Mucosa of descending colon (tissue), 3 donors: ENCODE measurements at regions not wholly inside any gene's neighbourhood (a gene's known extent, or its start where the extent isn't known, plus 50 kb on each side); places are given as distances from the start of the nearest gene placed in this dataset.

Experiments used
- ATAC-seq: fragments of 200-7000 bp; cut with Tn5 transposase; one replicate; pipeline ENCODE4 v1.9.1; 2020; ENCODE audit warnings: mild to moderate bottlenecking, moderate library complexity
- DNase-seq, 3 donors: peaks; one replicate each; pipeline ENCODE4 v3.0.0-alpha.2; 2020
- H3K36me3 ChIP-seq: fragments of 200-600 bp; one replicate; pipeline ENCODE4 v1.8.0; 2021; ENCODE audit warnings: low read depth, mild to moderate bottlenecking
- H3K4me1 ChIP-seq: fragments of 200-600 bp; one replicate; pipeline ENCODE4 v1.8.0; 2021; ENCODE audit warnings: low read depth, mild to moderate bottlenecking
- H3K4me3 ChIP-seq: fragments of 200-600 bp; one replicate; pipeline ENCODE4 v1.8.0; 2021; ENCODE audit warnings: mild to moderate bottlenecking
- H3K9me3 ChIP-seq: fragments of 200-600 bp; one replicate; pipeline ENCODE4 v1.8.0; 2021; ENCODE audit warnings: mild to moderate bottlenecking
- intact Hi-C, 2 donors: fragments of 100-400 bp; cut with DNase I in 1 of 2; cut with micrococcal nuclease in 1 of 2; formaldehyde crosslinking; loops; one replicate each; pipeline versions ENCODE4 v1.11.0 to v1.11.1; 2022; cut with DNase I, micrococcal nuclease
- TF ChIP-seq, protein P1 (sequence below): fragments of 200-600 bp; IDR thresholded peaks from one replicate; pipeline ENCODE4 v1.8.0; 2022; ENCODE audit warnings: antibody characterized with exemption, mild to moderate bottlenecking
- donor health status: DM: no; HTN: no; CAD: no; lungs with moderate emphysema.
- donor health status: DM: no; HTN: no; CAD: no.
- donor health status: DM: no; HTN: yes; CAD: no.

DNA sequence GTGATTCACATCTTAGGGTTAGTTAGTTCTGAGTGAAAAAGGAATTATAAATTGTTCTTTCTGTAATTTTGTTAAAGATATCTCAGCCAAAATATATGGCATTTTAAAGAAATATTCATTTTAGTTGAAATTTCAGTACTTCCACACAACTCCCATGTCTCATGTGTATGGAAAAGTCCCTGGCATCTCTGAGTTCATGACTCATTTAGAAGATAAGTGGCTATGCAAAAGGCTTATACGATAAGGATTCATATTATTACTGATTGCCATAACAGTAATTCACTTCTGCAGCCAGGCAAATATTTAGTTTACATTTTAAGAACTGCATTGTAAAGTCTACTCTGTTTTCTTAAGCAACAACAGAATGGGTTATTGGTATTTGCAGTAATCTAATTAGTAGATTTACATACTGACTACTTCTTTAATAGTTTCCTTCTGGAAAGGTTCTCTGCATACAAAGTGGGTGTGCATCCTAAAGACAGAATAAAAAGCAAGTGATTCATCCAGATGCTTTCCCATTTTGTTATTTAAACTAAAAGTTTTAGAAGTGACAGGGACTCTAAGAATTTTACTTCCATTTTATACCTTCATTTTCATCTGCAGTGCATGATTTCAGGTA, 682.4 kb upstream of the PABPC4L start:
- H3K36me3 ChIP-seq = no peaks in the 10 kb centered on the region
- ATAC-seq (no peak), DNase-seq (no peak)
- no peak overlapping the region for H3K4me3 ChIP-seq
- intact Hi-C loops = no loop called here
- no peaks in the 10 kb centered on the region for H3K9me3 ChIP-seq
- H3K4me1 ChIP-seq = no peaks in the 10 kb centered on the region
- TF ChIP-seq, protein P1, sequence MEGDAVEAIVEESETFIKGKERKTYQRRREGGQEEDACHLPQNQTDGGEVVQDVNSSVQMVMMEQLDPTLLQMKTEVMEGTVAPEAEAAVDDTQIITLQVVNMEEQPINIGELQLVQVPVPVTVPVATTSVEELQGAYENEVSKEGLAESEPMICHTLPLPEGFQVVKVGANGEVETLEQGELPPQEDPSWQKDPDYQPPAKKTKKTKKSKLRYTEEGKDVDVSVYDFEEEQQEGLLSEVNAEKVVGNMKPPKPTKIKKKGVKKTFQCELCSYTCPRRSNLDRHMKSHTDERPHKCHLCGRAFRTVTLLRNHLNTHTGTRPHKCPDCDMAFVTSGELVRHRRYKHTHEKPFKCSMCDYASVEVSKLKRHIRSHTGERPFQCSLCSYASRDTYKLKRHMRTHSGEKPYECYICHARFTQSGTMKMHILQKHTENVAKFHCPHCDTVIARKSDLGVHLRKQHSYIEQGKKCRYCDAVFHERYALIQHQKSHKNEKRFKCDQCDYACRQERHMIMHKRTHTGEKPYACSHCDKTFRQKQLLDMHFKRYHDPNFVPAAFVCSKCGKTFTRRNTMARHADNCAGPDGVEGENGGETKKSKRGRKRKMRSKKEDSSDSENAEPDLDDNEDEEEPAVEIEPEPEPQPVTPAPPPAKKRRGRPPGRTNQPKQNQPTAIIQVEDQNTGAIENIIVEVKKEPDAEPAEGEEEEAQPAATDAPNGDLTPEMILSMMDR = no peak

DNA sequence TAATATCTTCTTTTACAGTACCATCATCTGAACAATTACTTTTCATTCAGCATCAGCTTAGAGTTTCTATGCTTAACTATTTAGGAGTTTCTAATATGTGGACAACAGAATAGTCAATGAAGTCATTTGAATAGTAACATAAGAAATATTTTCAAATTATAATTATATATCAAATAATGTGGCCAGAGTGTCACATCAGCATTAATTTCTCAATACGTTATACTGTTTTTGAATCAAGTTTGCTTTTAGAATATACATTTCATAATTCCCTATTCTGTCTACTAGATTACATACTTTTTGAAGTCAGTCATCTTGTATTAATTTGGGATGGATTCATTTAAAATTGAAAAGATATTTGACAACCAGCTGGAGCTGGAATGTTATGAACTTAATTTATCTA, 677.4 kb upstream of the PABPC4L start:
- H3K36me3 ChIP-seq = no peaks in the 10 kb centered on the region
- H3K9me3 ChIP-seq = no peaks in the 10 kb centered on the region
- no peak overlapping the region for H3K4me3 ChIP-seq
- TF ChIP-seq, protein P1 = no peak
- no peaks in the 10 kb centered on the region for H3K4me1 ChIP-seq
- DNase-seq = no peak
- no peak for ATAC-seq
- intact Hi-C loops = no loop called here

DNA sequence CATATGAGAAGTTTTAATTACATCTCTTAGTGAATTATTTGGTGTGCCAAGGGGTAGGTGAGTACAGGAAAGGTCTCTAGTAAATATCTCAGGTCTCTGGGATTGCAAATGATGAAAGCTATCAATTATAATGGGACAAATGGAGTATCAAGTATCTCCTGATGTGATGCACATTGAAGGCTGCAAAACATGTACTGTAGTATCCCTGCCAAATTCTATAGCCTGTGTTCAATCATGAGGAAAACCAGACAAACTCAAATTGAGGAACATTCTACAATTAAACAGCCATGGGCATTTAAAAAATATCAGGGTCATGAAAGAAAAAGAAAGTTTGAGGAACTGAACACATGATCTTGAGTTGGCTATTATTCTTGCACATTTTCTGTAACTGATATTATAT, 665.4 kb upstream of the PABPC4L start:
- Histone ChIP-seq H3K4me3 (no peak overlapping the region), H3K9me3 (no peaks in the 10 kb centered on the region), H3K36me3 (no peaks in the 10 kb centered on the region), H3K4me1 (no peaks in the 10 kb centered on the region)
- DNase-seq = no peak
- TF ChIP-seq, protein P1 = no peak
- no peak for ATAC-seq
- intact Hi-C loops = no loop called here

DNA sequence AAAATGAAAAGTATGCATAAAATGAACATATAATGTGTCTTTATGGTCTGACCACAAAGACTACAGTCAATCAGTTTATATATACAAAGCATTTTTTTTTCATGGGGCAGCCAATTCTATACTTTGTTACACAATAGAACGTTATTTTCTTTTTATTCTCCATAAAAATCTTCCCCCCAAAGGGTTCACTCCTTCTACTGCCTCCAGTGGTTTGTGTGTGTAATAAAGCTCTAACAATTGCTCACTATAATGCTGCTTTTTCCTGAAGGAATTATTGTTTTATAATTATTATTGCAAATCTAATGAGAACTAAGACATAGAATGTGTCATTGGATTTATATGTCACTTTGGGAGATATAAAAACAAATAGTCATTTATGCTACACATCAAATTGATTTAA, 664.1 kb upstream of the PABPC4L start:
- TF ChIP-seq, protein P1 = no peak
- Histone ChIP-seq H3K4me1 (no peaks in the 10 kb centered on the region), H3K36me3 (no peaks in the 10 kb centered on the region), H3K9me3 (no peaks in the 10 kb centered on the region), H3K4me3 (no peak overlapping the region)
- intact Hi-C loops = no loop called here
- ATAC-seq (no peak), DNase-seq (no peak)

DNA sequence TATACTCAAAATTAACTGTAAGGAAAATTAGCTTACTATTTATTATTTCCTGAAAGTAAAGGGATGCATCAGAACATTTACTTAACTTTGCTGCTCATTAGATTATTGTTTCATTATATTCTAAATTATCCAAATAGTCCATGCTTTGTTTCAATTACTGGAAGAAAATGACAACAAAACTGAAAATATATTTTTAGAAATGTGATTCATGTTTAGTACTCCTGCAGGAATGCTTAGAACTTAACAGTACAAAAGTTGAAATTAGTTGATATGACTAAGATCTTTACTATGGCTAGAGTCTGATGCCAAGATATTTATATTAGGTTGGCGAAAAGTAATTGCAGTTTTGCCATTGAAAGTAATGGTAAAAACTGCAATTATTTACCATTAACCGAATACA, 660.5 kb upstream of the PABPC4L start:
- no peaks in the 10 kb centered on the region for H3K36me3 ChIP-seq

More for the DNA sequence above, 660.5 kb upstream of the PABPC4L start:
- DNase-seq (no peak), ATAC-seq (no peak)
- no peak overlapping the region for H3K4me3 ChIP-seq
- no peaks in the 10 kb centered on the region for H3K4me1 ChIP-seq
- H3K9me3 ChIP-seq = no peaks in the 10 kb centered on the region
- intact Hi-C loops = no loop called here
- TF ChIP-seq, protein P1 = no peak
